VCaP (cell line): ENCODE measurements at regions not wholly inside any gene's neighbourhood (a gene's known extent, or its start where the extent isn't known, plus 50 kb on each side); places are given as distances from the start of the nearest gene placed in this dataset.
"Not testable (repeated sequence)": the region's sequence is repeated elsewhere in the genome, so short reads cannot be mapped to it uniquely, and the experiment has no call there.

Experiments
- H3K27ac ChIP-seq: fragments of 450-650 bp; 2 replicates; pipeline ENCODE4 v1.5.1; 2017
- CTCF ChIP-seq: fragments of 450-650 bp; conservative IDR thresholded peaks from 2 replicates; pipeline ENCODE4 v1.5.1; 2017; ENCODE audit warnings: mild to moderate bottlenecking, moderate library complexity

GRCh38 chr10:43845121-43845520 lies 196.4 kb upstream of the ZNF32 start:
- no peak for TF ChIP-seq CTCF
- peak overlapping the region; percentile 57; the same call in 1 of the 2 replicates for H3K27ac ChIP-seq

- H3K27ac ChIP-seq = no peak overlapping the region
- no peak for TF ChIP-seq CTCF
Observed at GRCh38 chr10:43844221-43844620, 195.5 kb upstream of the ZNF32 start.

GRCh38 chr10:43843321-43844101 lies 194.8 kb upstream of the ZNF32 start:
- H3K27ac ChIP-seq = no peak overlapping the region
- TF ChIP-seq CTCF = no peak

DNA sequence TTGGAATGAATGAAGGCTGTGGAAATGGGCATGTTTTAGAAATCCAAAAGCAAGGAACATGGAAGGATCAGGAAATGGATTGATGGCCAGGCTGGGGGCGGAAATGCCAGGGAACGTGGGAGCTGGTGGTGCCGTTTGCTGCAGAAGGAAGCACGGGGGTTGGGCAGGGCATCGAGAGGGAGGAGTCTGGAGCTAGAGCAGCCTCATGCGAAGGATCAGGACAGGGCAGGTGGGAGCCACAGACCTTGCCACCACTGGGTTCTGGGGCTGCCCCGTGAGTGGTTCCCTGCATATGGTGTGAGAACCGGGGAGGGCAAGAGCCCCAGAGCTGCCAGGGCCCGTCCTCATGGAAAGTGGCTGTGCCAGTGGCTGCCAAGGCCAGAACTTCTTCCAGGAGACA lies 193.8 kb upstream of the ZNF32 start:
- no peak overlapping the region for H3K27ac ChIP-seq
- no peak for TF ChIP-seq CTCF

GRCh38 chr10:43842072-43842471 lies 193.4 kb upstream of the ZNF32 start:
- no peak for TF ChIP-seq CTCF
- H3K27ac ChIP-seq = no peak overlapping the region

- H3K27ac ChIP-seq = no peak overlapping the region
- no peak for TF ChIP-seq CTCF
Observed at GRCh38 chr10:43839973-43840372, 191.3 kb upstream of the ZNF32 start.

DNA sequence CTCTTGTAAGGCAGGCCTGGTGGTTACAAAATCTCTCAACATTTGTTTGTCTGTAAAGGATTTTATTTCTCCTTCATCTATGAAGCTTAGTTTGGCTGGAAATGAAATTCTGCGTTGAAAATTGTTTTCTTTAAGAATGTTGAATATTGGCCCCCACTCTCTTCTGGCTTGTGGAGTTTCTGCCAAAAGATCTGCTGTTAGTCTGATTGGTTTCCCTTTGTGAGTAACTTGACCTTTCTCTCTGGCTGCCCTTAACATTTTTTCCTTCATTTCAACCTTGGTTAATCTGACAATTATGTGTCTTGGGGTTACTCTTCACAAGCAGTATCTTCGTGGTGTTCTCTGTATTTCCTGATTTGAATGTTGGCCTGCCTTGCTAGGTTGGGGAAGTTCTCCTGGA lies 186.1 kb upstream of the ZNF32 start:
- H3K27ac ChIP-seq = not testable (repeated sequence)

DNA sequence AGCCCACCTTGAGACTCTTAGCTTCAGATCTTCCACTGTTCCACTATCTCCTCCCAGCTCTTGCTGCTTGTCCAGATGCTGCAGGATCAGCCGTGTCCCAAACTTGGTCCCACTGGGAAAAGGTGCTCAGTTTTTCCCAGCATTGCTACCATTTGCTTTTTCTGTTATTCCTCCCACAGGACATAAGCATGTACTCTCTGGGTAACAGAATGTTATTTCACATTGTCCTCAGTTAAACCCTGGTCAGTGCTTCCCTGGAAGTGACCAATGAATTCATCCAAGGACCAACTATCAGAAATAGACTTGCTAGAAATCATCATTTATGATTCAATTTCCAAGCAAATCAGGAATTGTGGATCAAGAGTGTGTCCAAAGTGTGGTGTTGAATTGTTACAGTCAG lies 179.2 kb upstream of the ZNF32 start:
- TF ChIP-seq CTCF = no peak
- H3K27ac ChIP-seq = no peak overlapping the region
